ENCODE measurements at regions not wholly inside any gene's neighbourhood (a gene's known extent, or its start where the extent isn't known, plus 50 kb on each side); places are given as distances from the start of the nearest gene placed in this dataset.

DNA sequence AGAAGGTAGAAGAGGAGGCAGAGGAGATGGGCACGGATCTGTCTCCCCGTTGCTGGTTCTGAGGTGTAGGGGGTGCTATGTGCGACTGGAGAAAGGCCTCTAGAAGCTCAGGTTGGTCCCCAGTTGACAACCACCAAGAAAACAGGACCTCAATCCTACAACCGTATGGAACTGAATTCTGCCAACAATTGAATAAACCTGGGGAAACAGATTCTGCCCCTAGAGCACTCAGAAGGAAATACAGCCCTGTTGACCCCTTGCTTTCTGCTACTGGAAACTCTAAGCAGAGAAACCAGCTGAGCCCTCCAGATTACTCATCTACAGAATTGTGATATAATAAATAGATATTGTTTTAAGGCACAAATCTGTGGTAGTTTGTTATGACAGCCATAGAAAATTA lies 313.0 kb upstream of the GOT2 start:
- TF ChIP-seq, protein P1, sequence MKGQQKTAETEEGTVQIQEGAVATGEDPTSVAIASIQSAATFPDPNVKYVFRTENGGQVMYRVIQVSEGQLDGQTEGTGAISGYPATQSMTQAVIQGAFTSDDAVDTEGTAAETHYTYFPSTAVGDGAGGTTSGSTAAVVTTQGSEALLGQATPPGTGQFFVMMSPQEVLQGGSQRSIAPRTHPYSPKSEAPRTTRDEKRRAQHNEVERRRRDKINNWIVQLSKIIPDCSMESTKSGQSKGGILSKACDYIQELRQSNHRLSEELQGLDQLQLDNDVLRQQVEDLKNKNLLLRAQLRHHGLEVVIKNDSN (IDR thresholded peaks at IDR 0.05; ENCODE audit: borderline replicate concordance, low read depth): no peak
- no peak for TF ChIP-seq GATA2 (CRISPR knock-in tag; IDR thresholded peaks at IDR 0.05)
- TF ChIP-seq, protein P2, sequence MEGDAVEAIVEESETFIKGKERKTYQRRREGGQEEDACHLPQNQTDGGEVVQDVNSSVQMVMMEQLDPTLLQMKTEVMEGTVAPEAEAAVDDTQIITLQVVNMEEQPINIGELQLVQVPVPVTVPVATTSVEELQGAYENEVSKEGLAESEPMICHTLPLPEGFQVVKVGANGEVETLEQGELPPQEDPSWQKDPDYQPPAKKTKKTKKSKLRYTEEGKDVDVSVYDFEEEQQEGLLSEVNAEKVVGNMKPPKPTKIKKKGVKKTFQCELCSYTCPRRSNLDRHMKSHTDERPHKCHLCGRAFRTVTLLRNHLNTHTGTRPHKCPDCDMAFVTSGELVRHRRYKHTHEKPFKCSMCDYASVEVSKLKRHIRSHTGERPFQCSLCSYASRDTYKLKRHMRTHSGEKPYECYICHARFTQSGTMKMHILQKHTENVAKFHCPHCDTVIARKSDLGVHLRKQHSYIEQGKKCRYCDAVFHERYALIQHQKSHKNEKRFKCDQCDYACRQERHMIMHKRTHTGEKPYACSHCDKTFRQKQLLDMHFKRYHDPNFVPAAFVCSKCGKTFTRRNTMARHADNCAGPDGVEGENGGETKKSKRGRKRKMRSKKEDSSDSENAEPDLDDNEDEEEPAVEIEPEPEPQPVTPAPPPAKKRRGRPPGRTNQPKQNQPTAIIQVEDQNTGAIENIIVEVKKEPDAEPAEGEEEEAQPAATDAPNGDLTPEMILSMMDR (IDR thresholded peaks at IDR 0.05): peak; percentile 15; the same call in 1 of the 2 replicates
- TF ChIP-seq, protein P3, sequence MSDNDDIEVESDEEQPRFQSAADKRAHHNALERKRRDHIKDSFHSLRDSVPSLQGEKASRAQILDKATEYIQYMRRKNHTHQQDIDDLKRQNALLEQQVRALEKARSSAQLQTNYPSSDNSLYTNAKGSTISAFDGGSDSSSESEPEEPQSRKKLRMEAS (IDR thresholded peaks at IDR 0.05; ENCODE audit: low read depth): no peak

All from SK-N-SH (cell line).